HepG2 (cell line): ENCODE measurements at regions not wholly inside any gene's neighbourhood (a gene's known extent, or its start where the extent isn't known, plus 50 kb on each side); places are given as distances from the start of the nearest gene placed in this dataset.
A peak's percentile ranks its signal among the peaks of the same experiment; 100 is the strongest.
"Not testable (repeated sequence)": the region's sequence is repeated elsewhere in the genome, so short reads cannot be mapped to it uniquely, and the experiment has no call there.

Experiments
- ATAC-seq: fragments of 200-7000 bp; cut with Tn5 transposase; 3 replicates; pipeline ENCODE4 v1.9.1; 2020; ENCODE audit warnings: mild to moderate bottlenecking, moderate library complexity
- BruUV-seq: library from RNA; stranded (reverse); fragments of 400-500 nt; replicated peaks from 2 replicates; lab custom pipeline; 2021; lab: Mats Ljungman, UMichigan
- CTCF ChIA-PET: fragments of 300-600 bp; formaldehyde crosslinking; extraction: SDS; loops from one replicate; lab custom pipeline; 2021; ENCODE audit warnings: low total read pairs, inconsistent platforms, low intra/inter-chr PET ratio; lab: Yijun Ruan, JAX
- POLR2A ChIA-PET: fragments of 350-600 bp; sonication (Branson Sonifier 250); formaldehyde crosslinking; loops from one replicate; lab custom pipeline; 2020; ENCODE audit warnings: antibody characterized with exemption, inconsistent platforms; lab: Yijun Ruan, JAX
- DNase-seq: peaks from one replicate; pipeline ENCODE4 v3.0.0-alpha.2; 2015; ENCODE audit warnings: low spot score
- FAIRE-seq: peaks from 3 replicates; lab custom pipeline; 2011; peaks lifted over from hg19 to GRCh38; lab: Jason Lieb, UNC
- H2AFZ ChIP-seq: one replicate; pipeline ENCODE4 v1.6.1; 2011; ENCODE audit warnings: low read length, inconsistent platforms
- H3K27ac ChIP-seq: fragments of 300-600 bp; 3 replicates; pipeline ENCODE4 v1.8.0; 2011; ENCODE audit warnings: mixed run types, mild to moderate bottlenecking, mixed read lengths, low read length, inconsistent platforms; ENCODE audit not compliant: insufficient read depth; ENCODE audit errors: extremely low read length
- H3K27me3 ChIP-seq, 2 experiments: fragments of 200-600 bp in 1 of 2; 2 replicates in 1 of 2; 3 replicates in 1 of 2; pipeline versions ENCODE4 v1.6.0 to v1.8.0; 2011; ENCODE audit warnings: low read length in 2 of 2, mild to moderate bottlenecking in 2 of 2, moderate library complexity in 2 of 2, inconsistent platforms in 1 of 2; ENCODE audit not compliant: insufficient read depth in 2 of 2, control insufficient read depth in 1 of 2
- H3K36me3 ChIP-seq, 2 experiments: fragments of 200-600 bp in 1 of 2; replicated peaks in 1 of 2; 2 replicates in 1 of 2; 3 replicates in 1 of 2; pipeline versions ENCODE4 v1.5.1 to v1.8.0; 2011; ENCODE audit warnings: low read length in 2 of 2, inconsistent platforms in 1 of 2; ENCODE audit not compliant: insufficient read depth in 2 of 2, control insufficient read depth in 1 of 2
- H3K4me1 ChIP-seq: 2 replicates; pipeline ENCODE4 v1.5.1; 2012; ENCODE audit warnings: low read length, inconsistent platforms; ENCODE audit not compliant: insufficient read depth
- H3K4me2 ChIP-seq: 2 replicates; pipeline ENCODE4 v1.6.0; 2011; ENCODE audit warnings: low read depth, low read length, inconsistent platforms
- H3K4me3 ChIP-seq, 3 experiments: fragments of 200-600 bp in 1 of 3; sonication (generic), shearing (Covaris generic) in 1 of 3; replicated peaks in 1 of 3; 2 replicates each; pipeline ENCODE4 v1.5.1; 2011 to 2016; ENCODE audit warnings: low read length in 3 of 3, inconsistent platforms in 2 of 3, low read depth in 2 of 3, mild to moderate bottlenecking in 2 of 3, control low read depth in 1 of 3, mixed read lengths in 1 of 3; ENCODE audit not compliant: insufficient read depth in 1 of 3
- H3K79me2 ChIP-seq: one replicate; pipeline ENCODE4 v1.6.1; 2011; ENCODE audit warnings: low read length, inconsistent platforms; ENCODE audit not compliant: insufficient read depth
- H3K9ac ChIP-seq: 2 replicates; pipeline ENCODE4 v1.6.0; 2011; ENCODE audit warnings: mild to moderate bottlenecking, low read depth, low read length, inconsistent platforms; ENCODE audit not compliant: insufficient read depth
- H3K9me3 ChIP-seq: 2 replicates; pipeline ENCODE4 v1.5.1; 2012; ENCODE audit warnings: mild to moderate bottlenecking, low read length
- H4K20me1 ChIP-seq: 2 replicates; pipeline ENCODE4 v1.6.0; 2011; ENCODE audit warnings: inconsistent platforms, mild to moderate bottlenecking, low read length, moderate library complexity; ENCODE audit not compliant: insufficient read depth
- CAMTA2 ChIP-seq: sonication (generic); formaldehyde crosslinking; IDR thresholded peaks from 2 replicates; pipeline ENCODE4 v1.4.0; 2020; ENCODE audit warnings: mild to moderate bottlenecking, missing genetic modification reagents, borderline replicate concordance
- FOXK2 ChIP-seq: fragments of 450-650 bp; IDR thresholded peaks from 2 replicates; pipeline ENCODE4 v1.6.1; 2016
- HOXA5 ChIP-seq: sonication (generic); formaldehyde crosslinking; IDR thresholded peaks from 2 replicates; pipeline ENCODE4 v1.4.0; 2020; ENCODE audit warnings: missing genetic modification reagents
- KLF16 ChIP-seq, 2 experiments: sonication (generic) in 1 of 2; formaldehyde crosslinking in 1 of 2; IDR thresholded peaks; 2 replicates each; pipeline versions ENCODE4 v1.6.1 to v1.8.0; 2016 to 2023; ENCODE audit warnings: missing genetic modification reagents in 2 of 2, missing compliant biosample characterization in 1 of 2
- KMT2B ChIP-seq: IDR thresholded peaks from 2 replicates; pipeline ENCODE4 v1.6.1; 2016; ENCODE audit warnings: missing genetic modification reagents, missing compliant biosample characterization
- PHF8 ChIP-seq: sonication (generic); formaldehyde crosslinking; IDR thresholded peaks from 2 replicates; pipeline ENCODE4 v1.5.0; 2020; ENCODE audit warnings: missing genetic modification reagents
- POLR2G ChIP-seq: fragments of 200-400 bp; formaldehyde crosslinking; IDR thresholded peaks from 2 replicates; pipeline ENCODE4 v1.6.1; 2018; ENCODE audit warnings: mild to moderate bottlenecking, low read depth, low read length, moderate library complexity
- SAP130 ChIP-seq: IDR thresholded peaks from 2 replicates; pipeline ENCODE4 v1.6.1; 2016; ENCODE audit warnings: low read depth
- TEAD2 ChIP-seq: sonication (generic); formaldehyde crosslinking; IDR thresholded peaks from 2 replicates; pipeline ENCODE4 v1.9.0; 2021; ENCODE audit warnings: missing genetic modification reagents
- THAP11 ChIP-seq: IDR thresholded peaks from 2 replicates; pipeline ENCODE4 v1.6.1; 2016; ENCODE audit warnings: missing biosample characterization, missing genetic modification reagents
- ZNF143 ChIP-seq: sonication (generic); formaldehyde crosslinking; IDR thresholded peaks from 2 replicates; pipeline ENCODE4 v1.4.0; 2020; ENCODE audit warnings: missing genetic modification reagents
- ZNF557 ChIP-seq: sonication (generic); formaldehyde crosslinking; IDR thresholded peaks from 2 replicates; pipeline ENCODE4 v1.4.0; 2020; ENCODE audit warnings: missing genetic modification reagents
- ZNF563 ChIP-seq: sonication (generic); formaldehyde crosslinking; IDR thresholded peaks from 2 replicates; pipeline ENCODE4 v1.8.0; 2022; ENCODE audit warnings: mild to moderate bottlenecking, moderate library complexity, missing genetic modification reagents
- ZNF605 ChIP-seq: sonication (generic); formaldehyde crosslinking; IDR thresholded peaks from 2 replicates; pipeline ENCODE4 v1.8.0; 2022; ENCODE audit warnings: mild to moderate bottlenecking, missing genetic modification reagents
- ZNF777 ChIP-seq: sonication (generic); formaldehyde crosslinking; IDR thresholded peaks from 2 replicates; pipeline ENCODE4 v1.4.0; 2020; ENCODE audit warnings: missing genetic modification reagents
- WGBS: methylation state at CpG from one replicate; pipeline ENCODE4 v1.1.6; 2017; ENCODE audit warnings: low lambda C conversion rate; 5-methylcytosine and 5-hydroxymethylcytosine counted together
- in situ Hi-C: cut with HindIII; loops from 2 replicates; pipeline ENCODE4 v1.10.0; 2017; ENCODE audit warnings: low pct_unique_long_range_greater_than_20kb; ENCODE audit not compliant: extremely low pct_ligation_motif_present
- intact Hi-C: fragments of 100-400 bp; cut with micrococcal nuclease; formaldehyde crosslinking; loops from one replicate; pipeline ENCODE4 v1.10.0; 2022; ENCODE audit not compliant: unreplicated experiment
- TF ChIP-seq, protein P1 (sequence below): IDR thresholded peaks from 2 replicates; pipeline ENCODE4 v1.6.1; 2016; ENCODE audit warnings: mild to moderate bottlenecking, missing biosample characterization, missing genetic modification reagents
- TF ChIP-seq, protein P2 (sequence below): sonication (generic); formaldehyde crosslinking; IDR thresholded peaks from 2 replicates; pipeline ENCODE4 v1.5.1; 2020; ENCODE audit warnings: missing genetic modification reagents, mild to moderate bottlenecking, borderline replicate concordance

DNA sequence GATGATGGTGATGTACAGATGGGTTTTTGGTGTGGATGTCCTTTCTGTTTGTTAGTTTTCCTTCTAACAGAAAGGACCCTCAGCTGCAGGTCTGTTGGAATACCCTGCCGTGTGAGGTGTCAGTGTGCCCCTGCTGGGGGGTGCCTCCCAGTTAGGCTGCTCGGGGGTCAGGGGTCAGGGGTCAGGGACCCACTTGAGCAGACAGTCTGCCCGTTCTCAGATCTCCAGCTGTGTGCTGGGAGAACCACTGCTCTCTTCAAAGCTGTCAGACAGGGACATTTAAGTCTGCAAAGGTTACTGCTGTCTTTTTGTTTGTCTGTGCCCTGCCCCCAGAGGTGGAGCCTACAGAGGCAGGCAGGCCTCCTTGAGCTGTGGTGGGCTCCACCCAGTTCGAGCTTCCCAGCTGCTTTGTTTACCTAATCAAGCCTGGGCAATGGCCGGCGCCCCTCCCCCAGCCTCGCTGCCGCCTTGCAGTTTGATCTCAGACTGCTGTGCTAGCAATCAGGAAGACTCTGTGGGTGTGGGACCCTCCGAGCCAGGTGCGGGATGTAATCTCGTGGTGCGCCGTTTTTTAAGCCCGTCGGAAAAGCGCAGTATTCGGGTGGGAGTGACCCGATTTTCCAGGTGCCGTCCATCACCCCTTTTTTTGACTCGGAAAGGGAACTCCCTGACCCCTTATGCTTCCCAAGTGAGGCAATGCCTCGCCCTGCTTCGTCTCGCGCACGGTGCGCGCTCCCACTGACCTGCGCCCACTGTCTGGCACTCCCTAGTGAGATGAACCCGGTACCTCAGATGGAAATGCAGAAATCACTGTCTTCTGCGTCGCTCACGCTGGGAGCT is 408.2 kb downstream of the LNPK start:
- POLR2A ChIA-PET = interaction anchor here (0.8 to 2.1 kb wide), 4 partner anchors 10 to 220 kb away, joined by 3 to 39 read pairs (median 4); no protein-coding TSS in a partner anchor
- Histone ChIP-seq H3K9ac (peak overlapping the region; percentile 64), H3K79me2 (peaks cover 34% of the 10 kb centered on the region), H3K4me3 (peak overlapping the region; percentile 58 to 75 (median 64)), H3K4me2 (peak overlapping the region; percentile 87), H3K4me1 (peaks cover 34% of the 10 kb centered on the region), H3K27ac (peak overlapping the region; percentile 68)
- H4K20me1 ChIP-seq, ATAC-seq, in situ Hi-C loops, FAIRE-seq, DNase-seq, H3K27me3 ChIP-seq, H3K9me3 ChIP-seq, H3K36me3 ChIP-seq, CTCF ChIA-PET, H2AFZ ChIP-seq: not testable (repeated sequence)
- TSS peak; percentile 60 for BruUV-seq
- WGBS = 18% methylated on average over 25 of the region's 32 CpGs
- intact Hi-C loops = loop anchor here (1.0 to 5.0 kb wide), 2 partner anchors 12 to 38 kb away; no protein-coding TSS in a partner anchor
- TF ChIP-seq, protein P1, sequence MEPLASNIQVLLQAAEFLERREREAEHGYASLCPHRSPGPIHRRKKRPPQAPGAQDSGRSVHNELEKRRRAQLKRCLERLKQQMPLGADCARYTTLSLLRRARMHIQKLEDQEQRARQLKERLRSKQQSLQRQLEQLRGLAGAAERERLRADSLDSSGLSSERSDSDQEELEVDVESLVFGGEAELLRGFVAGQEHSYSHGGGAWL (CRISPR knock-in tag) = peak; percentile 31; the same call in 1 of the 2 replicates
- TF ChIP-seq SAP130 (CRISPR knock-in tag) = peak; percentile 58
- peak; percentile 63; the same call in 1 of the 2 replicates for TF ChIP-seq ZNF605
- peak; percentile 22; the same call in 1 of the 2 replicates for TF ChIP-seq HOXA5
- TF ChIP-seq KLF16 (CRISPR knock-in tag; IDR thresholded peaks at IDR 0.05) = 0 out of 4 replicates have a peak, but pooled peaks of 1 of the 2 experiments have one; percentile 20
- peak; percentile 14; the same call in 1 of the 2 replicates for TF ChIP-seq KMT2B
- peak; percentile 50; the same call in 1 of the 2 replicates for TF ChIP-seq THAP11
- TF ChIP-seq ZNF777 (CRISPR knock-in tag) = peak; percentile 79
- 0 out of 2 replicates have a peak, but pooled peaks have one; percentile 37 for TF ChIP-seq ZNF143 (CRISPR knock-in tag)
- TF ChIP-seq ZNF557 (CRISPR knock-in tag) = peak; percentile 53; the same call in 1 of the 2 replicates
- 0 out of 2 replicates have a peak, but pooled peaks have one; percentile 21 for TF ChIP-seq CAMTA2 (CRISPR knock-in tag)
- peak; percentile 44; the same call in 1 of the 2 replicates for TF ChIP-seq PHF8 (CRISPR knock-in tag)
- 0 out of 2 replicates have a peak, but pooled peaks have one; percentile 38 for TF ChIP-seq TEAD2 (CRISPR knock-in tag)
- TF ChIP-seq FOXK2 = 0 out of 2 replicates have a peak, but pooled peaks have one; percentile 32
- TF ChIP-seq, protein P2, sequence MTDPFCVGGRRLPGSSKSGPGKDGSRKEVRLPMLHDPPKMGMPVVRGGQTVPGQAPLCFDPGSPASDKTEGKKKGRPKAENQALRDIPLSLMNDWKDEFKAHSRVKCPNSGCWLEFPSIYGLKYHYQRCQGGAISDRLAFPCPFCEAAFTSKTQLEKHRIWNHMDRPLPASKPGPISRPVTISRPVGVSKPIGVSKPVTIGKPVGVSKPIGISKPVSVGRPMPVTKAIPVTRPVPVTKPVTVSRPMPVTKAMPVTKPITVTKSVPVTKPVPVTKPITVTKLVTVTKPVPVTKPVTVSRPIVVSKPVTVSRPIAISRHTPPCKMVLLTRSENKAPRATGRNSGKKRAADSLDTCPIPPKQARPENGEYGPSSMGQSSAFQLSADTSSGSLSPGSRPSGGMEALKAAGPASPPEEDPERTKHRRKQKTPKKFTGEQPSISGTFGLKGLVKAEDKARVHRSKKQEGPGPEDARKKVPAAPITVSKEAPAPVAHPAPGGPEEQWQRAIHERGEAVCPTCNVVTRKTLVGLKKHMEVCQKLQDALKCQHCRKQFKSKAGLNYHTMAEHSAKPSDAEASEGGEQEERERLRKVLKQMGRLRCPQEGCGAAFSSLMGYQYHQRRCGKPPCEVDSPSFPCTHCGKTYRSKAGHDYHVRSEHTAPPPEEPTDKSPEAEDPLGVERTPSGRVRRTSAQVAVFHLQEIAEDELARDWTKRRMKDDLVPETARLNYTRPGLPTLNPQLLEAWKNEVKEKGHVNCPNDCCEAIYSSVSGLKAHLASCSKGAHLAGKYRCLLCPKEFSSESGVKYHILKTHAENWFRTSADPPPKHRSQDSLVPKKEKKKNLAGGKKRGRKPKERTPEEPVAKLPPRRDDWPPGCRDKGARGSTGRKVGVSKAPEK (CRISPR knock-in tag) = peak; percentile 80; the same call in 1 of the 2 replicates
- TF ChIP-seq ZNF563 (CRISPR knock-in tag) = 0 out of 2 replicates have a peak, but pooled peaks have one; percentile 45
- TF ChIP-seq POLR2G = peak; percentile 51; the same call in 1 of the 2 replicates
